KMS-11 (cell line): ENCODE measurements at regions not wholly inside any gene's neighbourhood (a gene's known extent, or its start where the extent isn't known, plus 50 kb on each side); places are given as distances from the start of the nearest gene placed in this dataset.

Source experiments
- H2AFZ ChIP-seq: fragments of 200-600 bp; sonication (generic); 2 replicates; pipeline ENCODE4 v1.6.1; 2016; ENCODE audit warnings: antibody characterized with exemption, mixed run types, low read depth
- H3K27ac ChIP-seq: fragments of 200-600 bp; sonication (generic); 2 replicates; pipeline ENCODE4 v1.6.1; 2016; ENCODE audit warnings: mild to moderate bottlenecking, mixed run types
- H3K27me3 ChIP-seq: fragments of 200-600 bp; sonication (generic); 2 replicates; pipeline ENCODE4 v1.6.1; 2017; ENCODE audit warnings: mild to moderate bottlenecking, low read depth, mixed run types, moderate library complexity; ENCODE audit not compliant: insufficient read depth
- H3K36me3 ChIP-seq: fragments of 200-600 bp; sonication (generic); 2 replicates; pipeline ENCODE4 v1.6.1; 2017; ENCODE audit warnings: mild to moderate bottlenecking, mixed run types; ENCODE audit not compliant: insufficient read depth
- H3K4me1 ChIP-seq: fragments of 200-600 bp; sonication (generic); 2 replicates; pipeline ENCODE4 v1.6.1; 2016; ENCODE audit warnings: mild to moderate bottlenecking, low read depth, mixed run types; ENCODE audit not compliant: poor library complexity, severe bottlenecking
- H3K4me2 ChIP-seq: fragments of 200-600 bp; sonication (generic); 2 replicates; pipeline ENCODE4 v1.7.0; 2016; ENCODE audit warnings: mild to moderate bottlenecking, mixed run types
- H3K4me3 ChIP-seq: fragments of 200-600 bp; sonication (generic); IDR thresholded peaks from 2 replicates; pipeline ENCODE4 v1.6.1; 2017; ENCODE audit warnings: low read depth, low read length, mixed read lengths; ENCODE audit not compliant: insufficient read depth
- H3K79me2 ChIP-seq: fragments of 200-600 bp; sonication (generic); 2 replicates; pipeline ENCODE4 v1.6.1; 2016; ENCODE audit warnings: low read depth, mixed run types; ENCODE audit not compliant: insufficient read depth
- H3K9ac ChIP-seq: fragments of 200-600 bp; sonication (generic); 2 replicates; pipeline ENCODE4 v1.6.1; 2016; ENCODE audit warnings: mild to moderate bottlenecking, mixed run types
- H4K20me1 ChIP-seq: fragments of 200-600 bp; sonication (generic); 2 replicates; pipeline ENCODE4 v1.6.1; 2016; ENCODE audit warnings: mild to moderate bottlenecking, mixed run types; ENCODE audit not compliant: insufficient read depth
- TF ChIP-seq, protein P1 (sequence below): fragments of 200-600 bp; sonication (generic); conservative IDR thresholded peaks from 2 replicates; pipeline ENCODE4 v1.6.1; 2017; ENCODE audit warnings: low read depth, mild to moderate bottlenecking, antibody characterized with exemption, low read length, moderate library complexity, mixed read lengths

DNA sequence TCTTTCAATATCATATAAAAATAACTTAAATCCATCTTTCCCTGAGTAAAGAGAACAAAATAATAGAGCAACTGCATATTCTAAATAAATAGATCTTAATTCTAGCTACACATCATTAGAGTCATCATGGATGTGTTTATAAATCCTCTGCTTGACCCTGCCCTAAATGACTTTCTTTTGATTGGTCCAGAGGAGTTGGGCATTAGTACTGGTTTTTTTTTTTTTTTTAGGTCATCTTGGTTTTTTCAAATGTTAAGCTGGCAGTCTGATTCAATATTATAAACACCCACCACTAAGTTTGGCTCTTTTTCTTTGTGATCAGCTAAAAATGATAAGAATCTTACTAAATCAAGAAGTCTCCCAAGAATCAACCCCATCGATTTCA is 504.0 kb upstream of the CBLB start:
- no peaks in the 10 kb centered on the region for H4K20me1 ChIP-seq
- no peak overlapping the region for H3K4me3 ChIP-seq
- no peak overlapping the region for H3K9ac ChIP-seq
- no peak overlapping the region for H2AFZ ChIP-seq
- H3K4me1 ChIP-seq: no peaks in the 10 kb centered on the region
- H3K27me3 ChIP-seq: no peaks in the 10 kb centered on the region
- no peaks in the 10 kb centered on the region for H3K79me2 ChIP-seq
- TF ChIP-seq, protein P1, sequence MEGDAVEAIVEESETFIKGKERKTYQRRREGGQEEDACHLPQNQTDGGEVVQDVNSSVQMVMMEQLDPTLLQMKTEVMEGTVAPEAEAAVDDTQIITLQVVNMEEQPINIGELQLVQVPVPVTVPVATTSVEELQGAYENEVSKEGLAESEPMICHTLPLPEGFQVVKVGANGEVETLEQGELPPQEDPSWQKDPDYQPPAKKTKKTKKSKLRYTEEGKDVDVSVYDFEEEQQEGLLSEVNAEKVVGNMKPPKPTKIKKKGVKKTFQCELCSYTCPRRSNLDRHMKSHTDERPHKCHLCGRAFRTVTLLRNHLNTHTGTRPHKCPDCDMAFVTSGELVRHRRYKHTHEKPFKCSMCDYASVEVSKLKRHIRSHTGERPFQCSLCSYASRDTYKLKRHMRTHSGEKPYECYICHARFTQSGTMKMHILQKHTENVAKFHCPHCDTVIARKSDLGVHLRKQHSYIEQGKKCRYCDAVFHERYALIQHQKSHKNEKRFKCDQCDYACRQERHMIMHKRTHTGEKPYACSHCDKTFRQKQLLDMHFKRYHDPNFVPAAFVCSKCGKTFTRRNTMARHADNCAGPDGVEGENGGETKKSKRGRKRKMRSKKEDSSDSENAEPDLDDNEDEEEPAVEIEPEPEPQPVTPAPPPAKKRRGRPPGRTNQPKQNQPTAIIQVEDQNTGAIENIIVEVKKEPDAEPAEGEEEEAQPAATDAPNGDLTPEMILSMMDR: no peak
- H3K36me3 ChIP-seq: no peaks in the 10 kb centered on the region
- no peak overlapping the region for H3K4me2 ChIP-seq
- H3K27ac ChIP-seq: no peak overlapping the region

DNA sequence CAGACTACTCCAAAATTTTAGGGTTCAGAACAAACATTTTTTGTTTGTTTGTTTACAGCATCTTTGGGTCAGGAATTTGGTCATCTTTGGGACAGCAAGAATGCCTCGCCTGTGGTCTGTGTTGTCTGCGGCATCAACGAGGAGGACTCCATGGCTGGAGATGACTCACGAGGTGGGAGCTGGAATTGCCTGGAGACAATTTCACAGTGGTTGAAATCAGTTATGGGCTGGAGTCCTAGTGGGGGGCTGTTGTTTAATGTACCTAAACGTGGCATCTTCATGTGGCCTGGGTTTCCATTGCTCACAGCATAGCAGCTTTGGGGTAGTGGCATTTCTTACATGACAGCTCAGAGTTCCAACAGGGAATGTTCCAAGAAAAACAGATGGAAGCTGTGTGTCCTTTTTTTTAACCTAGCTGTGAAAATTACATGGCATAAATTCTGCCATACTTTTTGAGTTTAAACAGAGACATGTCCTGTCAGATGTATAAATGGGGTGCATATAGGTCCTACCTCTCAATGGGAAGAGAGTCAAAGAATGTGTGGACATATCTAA is 507.3 kb upstream of the CBLB start:
- H3K9ac ChIP-seq: no peak overlapping the region
- H3K4me1 ChIP-seq: no peaks in the 10 kb centered on the region
- no peak overlapping the region for H3K4me2 ChIP-seq
- no peaks in the 10 kb centered on the region for H3K79me2 ChIP-seq
- H4K20me1 ChIP-seq: no peaks in the 10 kb centered on the region
- H3K27ac ChIP-seq: no peak overlapping the region
- no peaks in the 10 kb centered on the region for H3K36me3 ChIP-seq
- H3K4me3 ChIP-seq: no peak overlapping the region
- TF ChIP-seq, protein P1: no peak
- H2AFZ ChIP-seq: no peak overlapping the region
- no peaks in the 10 kb centered on the region for H3K27me3 ChIP-seq

DNA sequence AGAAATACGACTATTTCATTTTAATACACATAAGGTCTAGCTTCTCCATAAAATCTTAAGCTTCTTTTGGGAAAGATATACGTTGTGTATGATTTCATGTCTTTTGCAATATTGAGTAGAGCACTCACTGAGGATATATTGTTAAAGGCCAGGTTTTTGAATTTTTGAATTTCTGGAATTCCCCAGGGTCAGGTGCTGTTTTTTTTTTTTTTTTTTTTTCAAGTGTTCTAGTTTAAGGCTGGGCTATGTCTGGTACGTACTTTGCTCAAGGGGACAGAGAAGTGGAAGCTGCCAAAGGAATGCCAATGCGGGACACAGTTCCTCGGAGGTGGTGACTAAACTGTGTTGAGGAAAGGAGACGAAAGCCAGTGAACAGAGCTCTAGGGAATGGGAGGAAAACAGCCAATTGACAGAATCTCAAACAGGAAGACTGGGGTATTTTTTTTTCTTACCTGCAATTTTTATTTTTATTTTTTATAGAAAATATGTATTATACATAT is 510.5 kb upstream of the CBLB start:
- no peak overlapping the region for H3K27ac ChIP-seq
- TF ChIP-seq, protein P1: no peak
- no peak overlapping the region for H3K9ac ChIP-seq
- H2AFZ ChIP-seq: no peak overlapping the region
- H3K36me3 ChIP-seq: no peaks in the 10 kb centered on the region
- no peaks in the 10 kb centered on the region for H3K79me2 ChIP-seq
- no peaks in the 10 kb centered on the region for H4K20me1 ChIP-seq
- no peaks in the 10 kb centered on the region for H3K27me3 ChIP-seq
- H3K4me1 ChIP-seq: no peaks in the 10 kb centered on the region
- no peak overlapping the region for H3K4me2 ChIP-seq
- H3K4me3 ChIP-seq: no peak overlapping the region

DNA sequence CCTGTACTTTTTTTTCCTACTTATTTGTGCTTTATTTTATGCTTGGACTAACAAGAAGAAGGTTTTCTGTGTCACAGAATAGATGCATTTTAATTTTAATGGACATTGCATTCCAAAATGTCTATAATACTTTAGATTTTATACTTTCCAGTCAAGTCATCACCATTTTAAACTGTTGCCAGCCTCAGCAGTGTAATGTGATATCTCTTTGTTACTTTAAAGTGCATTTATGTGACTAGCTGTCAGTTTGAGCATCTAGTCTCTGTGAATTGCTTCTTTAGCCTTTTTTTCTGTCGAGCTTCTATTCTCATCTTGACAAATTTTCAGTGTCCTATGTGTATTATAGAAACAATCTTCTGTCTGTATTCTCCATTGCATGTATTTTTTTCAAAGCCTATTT is 511.4 kb upstream of the CBLB start:
- Histone ChIP-seq H3K36me3 (no peaks in the 10 kb centered on the region), H3K79me2 (no peaks in the 10 kb centered on the region), H3K4me2 (no peak overlapping the region), H4K20me1 (no peaks in the 10 kb centered on the region), H3K27me3 (no peaks in the 10 kb centered on the region), H3K27ac (no peak overlapping the region), H3K9ac (no peak overlapping the region), H3K4me1 (no peaks in the 10 kb centered on the region), H2AFZ (no peak overlapping the region), H3K4me3 (no peak overlapping the region)
- TF ChIP-seq, protein P1: no peak
